Activated CD8-positive, alpha-beta memory T cell treated with anti-CD3 and anti-CD28 coated beads for 36 hours (primary cell): ENCODE measurements at regions not wholly inside any gene's neighbourhood (a gene's known extent, or its start where the extent isn't known, plus 50 kb on each side); places are given as distances from the start of the nearest gene placed in this dataset.
"Not testable (repeated sequence)": the region's sequence is repeated elsewhere in the genome, so short reads cannot be mapped to it uniquely, and the experiment has no call there.

Experiments
- CTCF ChIA-PET: fragments of 350-600 bp; sonication (Branson Sonifier 250); formaldehyde crosslinking; loops from one replicate; lab custom pipeline; 2021; ENCODE audit warnings: antibody characterized with exemption; lab: Charles Lee
- POLR2A ChIA-PET: fragments of 350-600 bp; sonication (Branson Sonifier 250); formaldehyde crosslinking; loops from one replicate; lab custom pipeline; 2021; ENCODE audit warnings: antibody characterized with exemption; lab: Charles Lee

DNA sequence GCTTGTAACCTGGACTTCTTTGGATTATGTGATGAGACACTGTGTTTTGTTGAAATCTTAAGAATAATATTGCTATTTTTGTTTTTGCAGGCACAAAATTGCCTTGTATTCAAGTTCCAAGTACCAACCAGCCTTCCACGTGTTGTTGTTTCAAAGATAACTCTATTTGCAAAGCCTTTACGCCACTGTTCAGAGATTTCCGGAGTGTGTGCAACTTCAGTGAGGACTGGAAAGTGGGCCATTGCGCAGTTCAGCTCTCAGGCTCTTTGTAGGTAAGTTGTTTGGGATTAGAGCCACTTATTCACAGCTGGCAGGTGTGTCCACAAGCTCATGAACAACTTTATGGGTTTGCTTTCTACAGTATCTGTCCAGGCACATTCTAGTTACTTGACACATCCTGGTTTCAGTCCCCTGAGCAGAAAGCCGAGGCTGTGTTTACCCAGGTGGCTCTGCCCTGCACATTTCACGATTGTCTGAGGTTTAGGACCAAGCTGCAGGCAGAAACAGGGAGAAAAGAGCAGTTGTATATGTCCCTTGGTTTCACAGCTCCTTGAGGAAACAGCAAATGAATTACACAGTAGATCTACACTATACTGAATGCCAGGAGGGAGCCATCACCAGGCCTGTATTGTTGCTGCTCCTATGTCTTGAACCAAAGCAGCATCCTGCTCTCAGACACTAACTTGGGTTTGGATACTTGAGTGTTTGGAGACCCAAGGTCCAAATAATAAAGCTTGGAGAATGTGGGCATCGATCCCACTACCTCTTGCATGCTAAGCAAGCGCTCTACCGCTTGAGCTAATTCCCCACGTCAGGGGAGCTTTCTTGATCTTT, 136.1 kb upstream of the ZNF322 start:
- POLR2A ChIA-PET, CTCF ChIA-PET: not testable (repeated sequence)

- CTCF ChIA-PET, POLR2A ChIA-PET: not testable (repeated sequence)
Observed at GRCh38 chr6:26799903-26800633, 140.5 kb upstream of the ZNF322 start.

DNA sequence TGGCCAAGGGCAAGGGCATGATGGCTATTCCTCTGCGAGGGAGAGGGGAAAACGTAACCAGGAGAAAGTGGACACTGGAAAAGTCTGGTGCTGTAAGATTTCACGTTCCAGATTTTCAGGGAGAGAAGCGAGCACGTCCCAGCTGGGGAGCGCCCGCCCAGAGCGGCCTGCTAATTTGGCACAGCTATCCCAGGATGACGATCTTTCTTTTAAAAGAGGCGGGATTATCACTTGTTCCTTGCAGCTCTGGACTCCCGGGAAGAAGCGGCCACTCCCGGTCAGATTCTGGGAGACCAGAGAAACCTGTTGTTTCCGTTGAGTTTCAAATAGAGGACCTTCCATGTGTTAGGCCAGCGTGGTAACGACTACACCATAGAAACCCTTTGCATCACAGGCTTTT, 144.2 kb upstream of the ZNF322 start:
- POLR2A ChIA-PET, CTCF ChIA-PET: not testable (repeated sequence)

DNA sequence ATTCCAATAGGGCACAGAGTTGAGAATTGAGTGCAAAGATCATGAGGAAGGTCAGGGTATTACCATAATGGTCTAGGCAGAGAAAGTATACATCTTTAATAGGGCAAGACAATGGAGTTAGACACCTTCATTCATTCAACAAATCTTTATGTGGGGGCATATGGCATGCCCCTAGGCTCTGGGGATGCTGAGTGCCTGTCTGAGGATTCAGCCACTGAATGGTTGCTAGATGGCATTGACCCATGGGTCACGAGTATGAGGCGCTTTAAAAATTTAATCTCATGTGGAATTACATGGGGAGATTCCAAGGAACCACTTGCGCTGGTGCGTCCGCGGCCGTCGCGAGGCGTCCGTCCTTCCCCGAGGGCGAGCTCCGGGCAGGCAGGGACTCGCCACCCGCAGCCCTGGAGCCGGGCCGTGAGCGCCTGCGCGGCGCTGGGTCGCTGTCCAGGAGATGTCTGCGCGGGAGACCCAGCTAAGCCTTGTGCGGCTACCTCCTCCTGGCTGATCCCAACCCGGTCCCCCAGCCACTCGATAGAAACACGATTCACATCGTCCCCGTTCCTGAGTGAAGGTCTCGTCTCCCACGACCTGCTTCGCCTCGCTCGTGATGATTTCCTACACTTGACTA, 152.1 kb upstream of the ZNF322 start:
- POLR2A ChIA-PET, CTCF ChIA-PET: not testable (repeated sequence)

DNA sequence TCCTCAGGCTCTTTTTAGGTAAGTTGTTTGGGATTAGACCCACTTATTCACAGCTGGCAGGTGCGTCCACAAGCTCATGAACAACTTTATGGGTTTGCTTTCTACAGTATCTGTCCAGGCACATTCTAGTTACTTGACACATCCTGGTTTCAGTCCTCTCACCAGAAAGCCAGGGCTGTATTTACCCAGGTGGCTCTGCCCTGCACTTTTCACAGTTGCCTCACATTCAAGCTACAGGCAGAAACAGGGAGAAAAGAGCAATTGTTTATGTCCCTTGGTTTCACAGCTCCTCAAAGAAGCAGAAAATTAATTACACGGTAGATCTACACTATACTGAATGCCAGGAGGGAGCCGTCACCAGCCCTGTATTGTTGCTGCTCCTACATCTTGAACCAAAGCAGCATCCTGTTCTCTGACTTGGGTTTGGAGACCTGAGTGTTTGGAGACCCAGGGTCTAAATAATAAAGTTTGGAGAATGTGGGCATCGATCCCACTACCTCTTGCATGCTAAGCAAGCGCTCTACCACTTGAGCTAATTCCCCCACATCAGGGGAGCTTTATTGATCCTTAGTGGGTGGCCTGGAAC, 159.2 kb upstream of the ZNF322 start:
- POLR2A ChIA-PET, CTCF ChIA-PET: not testable (repeated sequence)

DNA sequence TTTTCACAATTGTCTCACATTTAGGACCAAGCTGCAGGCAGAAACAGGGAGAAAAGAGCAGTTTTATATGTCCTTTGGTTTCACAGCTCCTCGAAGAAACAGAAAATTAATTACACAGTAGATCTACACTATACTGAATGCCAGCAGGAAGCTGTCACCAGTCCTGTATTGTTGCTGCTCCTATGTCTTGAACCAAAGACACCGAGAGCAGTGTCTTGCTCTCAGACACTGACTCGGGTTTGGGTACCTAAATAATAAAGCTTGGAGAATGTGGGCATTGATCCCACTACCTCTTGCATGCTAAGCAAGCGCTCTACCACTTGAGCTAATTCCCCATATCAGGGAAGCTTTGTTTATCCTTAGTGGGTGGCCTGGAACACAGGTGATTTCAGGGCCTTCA, 168.4 kb upstream of the ZNF322 start:
- POLR2A ChIA-PET, CTCF ChIA-PET: not testable (repeated sequence)

DNA sequence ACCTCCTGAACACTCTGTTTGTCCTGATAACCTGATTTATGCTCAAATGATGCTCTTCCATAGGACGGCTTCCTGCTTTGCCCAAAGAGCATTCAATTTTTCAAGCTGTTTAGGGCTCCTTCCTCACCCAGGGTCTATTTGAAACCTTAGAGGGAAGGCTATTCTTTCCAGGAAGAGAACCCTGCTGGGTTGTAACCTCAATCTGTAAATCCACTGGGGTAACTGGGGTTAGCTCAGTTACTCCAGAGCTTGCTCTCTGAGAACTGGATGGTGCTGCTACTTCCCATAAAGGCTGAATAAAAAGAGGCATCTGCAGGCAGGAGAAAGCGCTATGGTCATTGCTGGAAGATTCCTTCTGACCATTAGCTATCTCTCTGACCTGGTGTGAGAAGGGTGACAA, 169.9 kb upstream of the ZNF322 start:
- CTCF ChIA-PET, POLR2A ChIA-PET: not testable (repeated sequence)

DNA sequence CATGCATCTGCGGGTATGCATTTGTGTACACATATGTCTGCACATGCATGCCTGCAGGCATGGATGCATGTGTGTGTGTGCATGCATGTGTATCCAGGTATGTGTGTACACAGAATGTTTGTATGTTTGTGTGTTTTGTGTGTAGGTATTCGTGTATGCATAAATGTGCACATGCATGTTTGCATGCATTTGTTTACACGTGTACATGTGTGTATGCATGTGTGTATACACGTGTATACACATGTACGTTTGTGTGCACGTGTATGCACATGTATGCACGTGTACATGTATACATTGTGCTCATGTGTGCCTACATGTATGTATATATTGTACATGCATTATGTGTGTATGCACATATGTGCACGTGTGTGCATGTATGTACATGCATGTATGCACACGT, 171.4 kb upstream of the ZNF322 start:
- CTCF ChIA-PET, POLR2A ChIA-PET: not testable (repeated sequence)

DNA sequence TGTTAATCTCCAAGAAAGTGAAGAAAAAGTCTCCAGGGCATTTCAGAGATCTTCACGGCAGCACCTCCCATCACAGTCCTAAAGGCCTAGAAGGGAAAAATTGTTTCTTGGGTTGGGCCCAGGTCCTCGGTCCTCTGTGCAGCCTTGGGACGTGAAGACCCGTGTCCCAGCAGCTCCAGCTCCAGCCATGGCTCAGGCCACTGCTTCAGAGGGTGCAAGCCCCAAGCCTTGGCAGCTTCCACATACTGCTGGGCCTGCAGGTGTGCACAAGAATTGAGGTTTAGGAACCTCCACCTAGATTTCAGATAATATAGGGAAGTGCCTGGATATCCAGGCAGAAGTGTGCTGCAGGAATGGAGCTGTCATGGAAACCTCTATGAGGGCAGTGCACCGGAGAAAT, 176.2 kb upstream of the ZNF322 start:
- CTCF ChIA-PET, POLR2A ChIA-PET: not testable (repeated sequence)

DNA sequence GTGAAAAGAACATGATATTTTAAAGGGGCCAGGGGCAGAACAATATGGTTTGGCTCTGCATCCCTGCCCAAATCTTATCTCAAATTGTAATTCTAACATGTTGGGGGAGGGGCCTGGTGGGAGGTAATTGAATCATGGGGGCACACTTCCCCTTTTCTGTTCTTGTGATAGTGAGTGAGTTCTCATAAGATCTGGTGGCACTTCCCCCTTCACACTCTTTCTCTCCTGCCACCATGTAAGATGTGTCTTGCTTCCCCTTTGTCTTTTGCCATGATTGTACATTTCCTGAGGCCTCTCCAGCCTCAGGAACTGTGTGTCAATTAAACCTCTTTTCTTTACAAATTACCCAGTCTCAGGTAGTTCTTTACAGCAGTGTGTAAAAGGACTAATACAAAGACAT, 177.1 kb upstream of the ZNF322 start:
- CTCF ChIA-PET: not testable (repeated sequence)

GRCh38 chr6:26844823-26845222, 185.3 kb upstream of the ZNF322 start:
- CTCF ChIA-PET, POLR2A ChIA-PET: not testable (repeated sequence)

More for the DNA sequence above, 177.1 kb upstream of the ZNF322 start:
- POLR2A ChIA-PET: not testable (repeated sequence)

DNA sequence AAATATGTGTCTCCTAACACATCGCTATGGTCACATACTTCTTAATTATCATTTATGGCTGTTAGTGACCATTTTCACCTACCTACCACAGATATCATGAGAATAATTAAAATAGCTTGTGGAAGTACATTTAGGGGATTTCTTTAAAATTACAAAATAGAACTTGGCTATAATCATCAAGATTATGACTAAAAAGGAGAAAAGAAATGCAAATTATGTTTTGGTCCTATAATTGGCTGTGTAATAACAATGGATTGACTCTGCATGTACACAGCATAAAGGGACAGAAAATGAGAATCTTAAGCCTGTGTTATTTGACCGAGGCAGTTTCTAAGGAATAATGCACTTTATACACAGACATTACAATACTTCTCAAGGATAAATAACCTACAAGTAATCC, 197.7 kb upstream of the ZNF322 start:
- POLR2A ChIA-PET, CTCF ChIA-PET: not testable (repeated sequence)

- POLR2A ChIA-PET, CTCF ChIA-PET: not testable (repeated sequence)
Observed at GRCh38 chr6:26859067-26859770, 199.7 kb upstream of the ZNF322 start.

DNA sequence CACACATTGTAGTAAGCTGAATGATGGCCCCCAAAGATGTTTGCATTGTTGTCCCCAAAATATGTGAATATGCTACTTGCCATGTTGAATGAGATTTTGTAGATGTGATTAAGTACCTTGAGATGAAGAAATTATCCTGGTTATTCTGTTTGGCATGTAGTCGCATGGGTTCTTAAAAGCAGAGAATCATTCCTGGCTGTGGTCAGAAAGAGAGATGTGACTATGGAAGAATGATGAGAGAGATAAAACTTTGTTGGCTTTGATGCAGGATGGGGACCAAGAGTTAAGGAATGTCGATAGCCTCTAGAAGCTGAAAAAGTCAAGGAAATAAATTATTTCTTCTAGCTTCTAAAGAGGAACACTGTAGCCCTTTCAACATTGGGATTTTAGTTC, 200.2 kb upstream of the ZNF322 start:
- CTCF ChIA-PET, POLR2A ChIA-PET: not testable (repeated sequence)

DNA sequence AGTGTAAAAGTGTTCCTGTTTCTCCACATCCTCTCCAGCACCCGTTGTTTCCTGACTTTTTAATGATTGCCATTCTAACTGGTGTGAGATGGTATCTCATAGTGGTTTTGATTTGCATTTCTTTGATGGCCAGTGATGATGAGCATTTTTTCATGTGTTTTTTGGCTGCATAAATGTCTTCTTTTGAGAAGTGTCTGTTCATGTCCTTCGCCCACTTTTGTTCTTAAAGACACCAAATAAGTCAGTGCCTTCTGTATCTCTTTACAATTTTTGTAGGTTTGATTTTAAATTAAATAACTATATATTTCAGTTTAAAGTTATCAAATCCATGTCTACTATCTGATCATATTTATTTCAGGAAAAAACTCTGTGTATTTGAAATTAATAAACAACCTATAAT, 202.4 kb upstream of the ZNF322 start:
- POLR2A ChIA-PET, CTCF ChIA-PET: not testable (repeated sequence)

DNA sequence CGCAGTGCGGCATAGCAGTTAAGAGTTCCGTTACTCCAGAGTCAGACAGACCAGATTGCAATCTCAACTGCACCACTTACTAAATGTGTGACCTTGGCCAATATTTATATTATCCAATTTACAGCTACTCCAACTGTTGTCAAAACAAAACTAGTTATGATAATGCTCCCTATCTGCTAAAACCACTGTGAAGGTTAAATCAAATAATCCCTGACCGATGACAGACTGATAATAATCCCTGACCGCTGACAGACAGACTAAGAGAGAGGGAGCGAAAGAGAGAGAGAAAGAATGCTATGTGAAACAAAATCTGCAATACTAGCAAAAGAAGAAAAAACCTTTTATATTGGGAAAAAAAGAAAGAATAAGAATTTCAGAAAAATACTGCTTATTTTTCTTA, 204.1 kb upstream of the ZNF322 start:
- POLR2A ChIA-PET, CTCF ChIA-PET: not testable (repeated sequence)

GRCh38 chr6:26898785-26899184, 239.2 kb upstream of the ZNF322 start:
- CTCF ChIA-PET, POLR2A ChIA-PET: not testable (repeated sequence)

DNA sequence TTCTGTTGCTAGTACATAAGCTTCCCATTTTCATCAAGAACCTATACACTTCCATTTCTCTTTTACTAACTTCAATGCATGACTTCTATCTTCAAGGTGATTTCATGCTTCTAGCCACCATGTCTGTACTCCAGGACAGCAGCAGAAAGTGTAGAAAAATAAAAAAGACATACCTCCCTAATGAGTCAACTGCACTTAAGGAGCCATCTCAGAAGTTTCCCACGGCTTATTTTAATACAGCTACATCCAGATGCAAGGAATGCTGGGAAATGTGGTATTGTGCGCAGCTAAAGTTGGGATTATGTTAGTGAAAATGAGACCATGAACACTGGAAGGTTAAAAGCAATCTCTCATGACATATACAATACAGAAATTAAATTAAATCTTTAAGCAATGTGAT, 264.7 kb upstream of the ZNF322 start:
- POLR2A ChIA-PET: not testable (repeated sequence)
- CTCF ChIA-PET: interaction anchor here (0.6 kb wide), 1 partner anchor 314 kb away, joined by 4 read pairs; no protein-coding TSS in a partner anchor

GRCh38 chr6:26928190-26928589, 268.6 kb upstream of the ZNF322 start:
- CTCF ChIA-PET, POLR2A ChIA-PET: not testable (repeated sequence)

DNA sequence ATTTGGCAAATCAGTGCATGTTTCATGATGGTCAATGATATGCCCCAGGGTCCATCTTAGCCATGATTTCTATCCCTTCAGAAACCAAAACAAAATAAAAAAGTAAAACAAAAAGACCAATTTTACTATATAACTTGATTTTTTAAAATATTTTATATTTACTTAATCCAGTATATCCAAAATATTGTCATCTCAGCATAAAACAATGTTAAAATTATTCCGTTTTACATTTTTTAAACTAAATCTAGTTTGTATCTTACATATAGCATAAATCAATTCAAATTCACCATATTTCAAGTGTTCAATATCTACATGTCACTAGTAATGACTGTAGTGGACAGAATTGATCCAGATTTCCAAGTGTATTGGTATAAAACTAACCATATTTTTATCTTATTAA, 277.7 kb upstream of the ZNF322 start:
- POLR2A ChIA-PET, CTCF ChIA-PET: not testable (repeated sequence)
